ENCODE measurements at regions not wholly inside any gene's neighbourhood (a gene's known extent, or its start where the extent isn't known, plus 50 kb on each side); places are given as distances from the start of the nearest gene placed in this dataset.

- Histone ChIP-seq H3K36me3 (no peaks in the 10 kb centered on the region), H3K4me3 (no peak overlapping the region), H3K27ac (no peak overlapping the region), H3K9me3 (no peaks in the 10 kb centered on the region), H3K4me1 (no peaks in the 10 kb centered on the region), H3K27me3 (no peaks in the 10 kb centered on the region)
- no peak for DNase-seq
- in situ Hi-C loops (cut with MboI; ENCODE audit: low pct_ligation_motif_present in 1 of 4, low pct_unique_long_range_greater_than_20kb in 1 of 4, low sequenced_read_pairs in 3 of 4) (no loop called here), intact Hi-C loops (cut with DNase I; ENCODE audit: low total_unique reads) (no loop called here)
- no peak for TF ChIP-seq CTCF (IDR thresholded peaks at IDR 0.05)
- TF ChIP-seq POLR2AphosphoS5 (IDR thresholded peaks at IDR 0.05), result no peak
- TF ChIP-seq POLR2A (IDR thresholded peaks at IDR 0.05), result no peak
- TF ChIP-seq EP300 (IDR thresholded peaks at IDR 0.05; ENCODE audit: low read depth), result no peak
- 56 to 60% methylated on average over 1 of the region's 1 CpG for WGBS, 2 donors (ENCODE audit: low coverage in 1 of 2)
Measured at GRCh38 chr9:72428329-72428728, 63.3 kb upstream of the ZFAND5 start.

GRCh38 chr9:72427801-72428200 lies 62.8 kb upstream of the ZFAND5 start:
- no peak overlapping the region for H3K4me3 ChIP-seq
- H3K36me3 ChIP-seq, result no peaks in the 10 kb centered on the region
- WGBS, 2 donors (ENCODE audit: low coverage in 1 of 2), result 81 to 82% methylated on average over 1 of the region's 1 CpG
- DNase-seq, result no peak
- in situ Hi-C loops (cut with MboI; ENCODE audit: low pct_ligation_motif_present in 1 of 4, low pct_unique_long_range_greater_than_20kb in 1 of 4, low sequenced_read_pairs in 3 of 4), result no loop called here
- H3K27me3 ChIP-seq, result no peaks in the 10 kb centered on the region
- intact Hi-C loops (cut with DNase I; ENCODE audit: low total_unique reads), result no loop called here
- TF ChIP-seq CTCF (IDR thresholded peaks at IDR 0.05) (no peak), EP300 (IDR thresholded peaks at IDR 0.05; ENCODE audit: low read depth) (no peak), POLR2AphosphoS5 (IDR thresholded peaks at IDR 0.05) (no peak), POLR2A (IDR thresholded peaks at IDR 0.05) (no peak)
- no peaks in the 10 kb centered on the region for H3K9me3 ChIP-seq
- H3K4me1 ChIP-seq, result no peaks in the 10 kb centered on the region
- no peak overlapping the region for H3K27ac ChIP-seq

- intact Hi-C loops (cut with DNase I; ENCODE audit: low total_unique reads), result no loop called here
- no peaks in the 10 kb centered on the region for H3K27me3 ChIP-seq
Measured at GRCh38 chr9:72424131-72424530, 59.1 kb upstream of the ZFAND5 start.

GRCh38 chr9:72422214-72422613 lies 57.2 kb upstream of the ZFAND5 start:
- Histone ChIP-seq H3K4me3 (no peak overlapping the region), H3K36me3 (no peaks in the 10 kb centered on the region), H3K4me1 (no peaks in the 10 kb centered on the region), H3K27me3 (no peaks in the 10 kb centered on the region), H3K27ac (no peak overlapping the region), H3K9me3 (no peaks in the 10 kb centered on the region)
- intact Hi-C loops (cut with DNase I; ENCODE audit: low total_unique reads) (no loop called here), in situ Hi-C loops (cut with MboI; ENCODE audit: low pct_ligation_motif_present in 1 of 4, low pct_unique_long_range_greater_than_20kb in 1 of 4, low sequenced_read_pairs in 3 of 4) (no loop called here)
- TF ChIP-seq CTCF (IDR thresholded peaks at IDR 0.05) (no peak), POLR2A (IDR thresholded peaks at IDR 0.05) (no peak)
- DNase-seq, result no peak
- 71 to 88% methylated on average over 2 to 11 of the region's 11 CpGs for WGBS, 2 donors (ENCODE audit: low coverage in 1 of 2)

More at GRCh38 chr9:72424131-72424530, 59.1 kb upstream of the ZFAND5 start:
- TF ChIP-seq EP300 (IDR thresholded peaks at IDR 0.05; ENCODE audit: low read depth), result no peak
- no peak for TF ChIP-seq POLR2AphosphoS5 (IDR thresholded peaks at IDR 0.05)
- no peak for TF ChIP-seq CTCF (IDR thresholded peaks at IDR 0.05)
- TF ChIP-seq POLR2A (IDR thresholded peaks at IDR 0.05), result no peak
- Histone ChIP-seq H3K36me3 (no peaks in the 10 kb centered on the region), H3K4me1 (no peaks in the 10 kb centered on the region), H3K9me3 (no peaks in the 10 kb centered on the region), H3K27ac (no peak overlapping the region), H3K4me3 (no peak overlapping the region)
- DNase-seq, result no peak
- in situ Hi-C loops (cut with MboI; ENCODE audit: low pct_ligation_motif_present in 1 of 4, low pct_unique_long_range_greater_than_20kb in 1 of 4, low sequenced_read_pairs in 3 of 4), result no loop called here

All from transverse colon (tissue), 4 donors.